H9 (cell line): ENCODE measurements at regions not wholly inside any gene's neighbourhood (a gene's known extent, or its start where the extent isn't known, plus 50 kb on each side); places are given as distances from the start of the nearest gene placed in this dataset.
"Not testable (repeated sequence)": the region's sequence is repeated elsewhere in the genome, so short reads cannot be mapped to it uniquely, and the experiment has no call there.

ENCODE experiments used
- DNase-seq: peaks from one replicate; pipeline ENCODE4 v3.0.0-alpha.2; 2017
- H2AFZ ChIP-seq: one replicate; pipeline ENCODE4 v1.6.1; 2013; ENCODE audit warnings: mild to moderate bottlenecking, low read length, control low read depth, moderate library complexity
- H2AK5ac ChIP-seq: 2 replicates; pipeline ENCODE4 v1.6.1; 2013; ENCODE audit warnings: low read length, control low read depth, mixed read lengths; ENCODE audit not compliant: insufficient read length
- H2BK120ac ChIP-seq: one replicate; pipeline ENCODE4 v1.6.1; 2013; ENCODE audit warnings: low read depth, mild to moderate bottlenecking, low read length, control low read depth, inconsistent platforms; ENCODE audit not compliant: poor library complexity, severe bottlenecking
- H2BK12ac ChIP-seq: 2 replicates; pipeline ENCODE4 v1.6.1; 2013; ENCODE audit warnings: low read length, control low read depth, mixed read lengths, low read depth; ENCODE audit not compliant: insufficient read length
- H2BK15ac ChIP-seq: 2 replicates; pipeline ENCODE4 v1.6.1; 2013; ENCODE audit warnings: low read depth, low read length, control low read depth
- H2BK20ac ChIP-seq: one replicate; pipeline ENCODE4 v1.6.1; 2013; ENCODE audit warnings: low read depth, mild to moderate bottlenecking, low read length, control low read depth, inconsistent platforms; ENCODE audit not compliant: poor library complexity, severe bottlenecking
- H2BK5ac ChIP-seq: 2 replicates; pipeline ENCODE4 v1.6.1; 2013; ENCODE audit warnings: low read length, control low read depth, mixed read lengths; ENCODE audit not compliant: insufficient read length
- H3K14ac ChIP-seq: 2 replicates; pipeline ENCODE4 v1.6.1; 2013; ENCODE audit warnings: low read length, control low read depth; ENCODE audit not compliant: insufficient read depth
- H3K18ac ChIP-seq: 2 replicates; pipeline ENCODE4 v1.6.1; 2013; ENCODE audit warnings: low read depth, mild to moderate bottlenecking, mixed read lengths, low read length, control low read depth; ENCODE audit not compliant: insufficient read length
- H3K23ac ChIP-seq: 2 replicates; pipeline ENCODE4 v1.6.1; 2013; ENCODE audit warnings: low read length, control low read depth, mixed read lengths, low read depth; ENCODE audit not compliant: insufficient read length
- H3K23me2 ChIP-seq: 2 replicates; pipeline ENCODE4 v1.6.1; 2013; ENCODE audit warnings: low read depth, mild to moderate bottlenecking, mixed read lengths, low read length, control low read depth; ENCODE audit not compliant: insufficient read length, poor library complexity, severe bottlenecking
- H3K27ac ChIP-seq: 2 replicates; pipeline ENCODE4 v1.5.1; 2013; ENCODE audit warnings: low read length, control low read depth, mixed read lengths, low read depth; ENCODE audit not compliant: insufficient read length
- H3K27me3 ChIP-seq: 2 replicates; pipeline ENCODE4 v1.6.1; 2013; ENCODE audit warnings: low read length, control low read depth, inconsistent platforms; ENCODE audit not compliant: insufficient read depth
- H3K4ac ChIP-seq: 2 replicates; pipeline ENCODE4 v1.6.1; 2013; ENCODE audit warnings: low read depth, mild to moderate bottlenecking, control low read depth, inconsistent platforms, low read length, moderate library complexity
- H3K4me1 ChIP-seq: 2 replicates; pipeline ENCODE4 v1.6.1; 2013; ENCODE audit warnings: low read length, control low read depth, inconsistent platforms; ENCODE audit not compliant: insufficient read depth
- H3K4me2 ChIP-seq: 2 replicates; pipeline ENCODE4 v1.6.1; 2013; ENCODE audit warnings: low read length, control low read depth, mixed read lengths; ENCODE audit not compliant: insufficient read length, insufficient read depth
- H3K56ac ChIP-seq: 2 replicates; pipeline ENCODE4 v1.6.1; 2013; ENCODE audit warnings: low read depth, mild to moderate bottlenecking, mixed read lengths, low read length, control low read depth; ENCODE audit not compliant: insufficient read length
- H3K79me1 ChIP-seq: 2 replicates; pipeline ENCODE4 v1.6.1; 2013; ENCODE audit warnings: low read depth, mild to moderate bottlenecking, moderate library complexity, low read length, control low read depth, inconsistent platforms; ENCODE audit not compliant: insufficient read depth, poor library complexity, severe bottlenecking
- H3K79me2 ChIP-seq: 2 replicates; pipeline ENCODE4 v1.6.1; 2013; ENCODE audit warnings: low read length, control low read depth, inconsistent platforms; ENCODE audit not compliant: insufficient read depth
- H3K9ac ChIP-seq: 2 replicates; pipeline ENCODE4 v1.6.1; 2013; ENCODE audit warnings: low read length, control low read depth, mixed read lengths; ENCODE audit not compliant: insufficient read length; ENCODE audit errors: extremely low read depth
- H3K9me3 ChIP-seq: one replicate; pipeline ENCODE4 v1.6.1; 2013; ENCODE audit warnings: low read depth, low read length, inconsistent platforms; ENCODE audit not compliant: control insufficient read depth
- H3T11ph ChIP-seq: one replicate; pipeline ENCODE4 v1.6.1; 2013; ENCODE audit warnings: mild to moderate bottlenecking, low read length, control low read depth, inconsistent platforms
- H4K20me1 ChIP-seq: one replicate; pipeline ENCODE4 v1.6.1; 2013; ENCODE audit not compliant: control insufficient read depth, insufficient read length, insufficient read depth
- H4K5ac ChIP-seq: 2 replicates; pipeline ENCODE4 v1.6.1; 2013; ENCODE audit warnings: low read depth, mild to moderate bottlenecking, mixed read lengths, low read length, control low read depth; ENCODE audit not compliant: insufficient read length
- H4K8ac ChIP-seq: replicated peaks from 2 replicates; pipeline ENCODE4 v1.6.1; 2013; ENCODE audit warnings: low read length, control low read depth, mixed read lengths, low read depth; ENCODE audit not compliant: insufficient read length
- H4K91ac ChIP-seq: 2 replicates; pipeline ENCODE4 v1.6.1; 2013; ENCODE audit warnings: low read depth, mild to moderate bottlenecking, moderate library complexity, mixed read lengths, low read length, control low read depth; ENCODE audit not compliant: insufficient read length
- H3K27ac Mint-ChIP-seq, 3 experiments: 2 replicates in 2 of 3; 3 replicates in 1 of 3; pipeline ENCODE4 v1.8.0; 2020 to 2021; ENCODE audit warnings: mixed read lengths in 3 of 3, mild to moderate bottlenecking in 1 of 3, moderate library complexity in 1 of 3
- H3K27me3 Mint-ChIP-seq: 2 replicates; pipeline ENCODE4 v1.8.0; 2021; ENCODE audit warnings: low read depth, mild to moderate bottlenecking, moderate library complexity, mixed read lengths
- H3K36me3 Mint-ChIP-seq, 3 experiments: 2 replicates in 2 of 3; 3 replicates in 1 of 3; pipeline ENCODE4 v1.8.0; 2020 to 2021; ENCODE audit warnings: low read depth in 3 of 3, mixed read lengths in 3 of 3; ENCODE audit not compliant: insufficient read depth in 1 of 3
- H3K4me1 Mint-ChIP-seq, 2 experiments: 2 replicates each; pipeline ENCODE4 v1.8.0; 2020; ENCODE audit warnings: mixed read lengths in 2 of 2
- H3K4me3 Mint-ChIP-seq, 2 experiments: 2 replicates in 1 of 2; 3 replicates in 1 of 2; pipeline ENCODE4 v1.8.0; 2020 to 2021; ENCODE audit warnings: mild to moderate bottlenecking in 2 of 2, mixed read lengths in 2 of 2, moderate library complexity in 1 of 2
- H3K9me3 Mint-ChIP-seq, 2 experiments: 2 replicates in 1 of 2; 3 replicates in 1 of 2; pipeline ENCODE4 v1.8.0; 2020; ENCODE audit warnings: mild to moderate bottlenecking in 2 of 2, mixed read lengths in 2 of 2, moderate library complexity in 1 of 2
- WGBS: extraction: QIAGEN DNeasy Blood & Tissue Kit; methylation state at CpG from one replicate; pipeline ENCODE4 v1.1.7; 2013; ENCODE audit warnings: missing lambda C conversion rate, low lambda C conversion rate, mixed read lengths; ENCODE audit not compliant: insufficient read length; ENCODE audit errors: extremely low coverage; 5-methylcytosine and 5-hydroxymethylcytosine counted together

DNA sequence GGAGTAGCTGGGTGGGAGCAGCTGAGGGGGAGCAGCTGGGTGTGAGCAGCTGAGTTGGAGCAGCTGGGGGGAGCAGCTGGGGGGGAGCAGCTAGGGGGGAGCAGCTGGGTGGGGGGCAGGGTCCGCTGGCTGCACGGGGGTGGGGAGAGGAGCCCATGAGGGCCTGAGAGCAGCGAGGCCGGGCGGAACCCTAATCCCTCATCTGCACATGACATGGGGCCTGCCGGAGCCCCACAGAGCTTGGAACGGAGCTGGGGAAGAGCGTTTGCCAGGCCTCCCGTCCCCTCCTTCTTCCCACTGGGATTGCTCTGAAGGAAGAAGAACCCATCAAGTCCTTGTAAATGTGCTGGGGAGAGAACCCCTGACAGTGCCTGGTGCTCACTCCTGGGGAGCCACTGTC is 83.2 kb upstream of the LPCAT1 start:
- H3K79me1 ChIP-seq, H3K18ac ChIP-seq, H3K23me2 ChIP-seq, H3K27ac ChIP-seq, H2BK15ac ChIP-seq, H2BK20ac ChIP-seq, H4K20me1 ChIP-seq, H2AFZ ChIP-seq, H3T11ph ChIP-seq, H3K4me2 ChIP-seq, H3K9me3 Mint-ChIP-seq, H3K14ac ChIP-seq, H2BK12ac ChIP-seq, H2BK5ac ChIP-seq, H3K4me1 ChIP-seq, H3K56ac ChIP-seq, H4K91ac ChIP-seq, H3K23ac ChIP-seq, H3K27me3 ChIP-seq, DNase-seq, H2AK5ac ChIP-seq, H3K9ac ChIP-seq, H3K9me3 ChIP-seq, H4K8ac ChIP-seq, H3K79me2 ChIP-seq, H3K4ac ChIP-seq, H4K5ac ChIP-seq, H2BK120ac ChIP-seq, H3K27me3 Mint-ChIP-seq: not testable (repeated sequence)
- Mint-ChIP-seq H3K36me3 (peaks cover 4 to 21% (median 11%) of the 10 kb centered on the region in 3 experiments; a peak in 6 of 7 replicates), H3K4me1 (peaks cover 40 to 41% of the 10 kb centered on the region in 2 experiments), H3K27ac (peak overlapping the region in 1 of 3 experiments; percentile 36; a peak in 1 of 7 replicates), H3K4me3 (peak overlapping the region; percentile 40 to 41; a peak in 3 of 5 replicates)
- no CpG with 5 or more reads among the region's 9 CpGs for WGBS

DNA sequence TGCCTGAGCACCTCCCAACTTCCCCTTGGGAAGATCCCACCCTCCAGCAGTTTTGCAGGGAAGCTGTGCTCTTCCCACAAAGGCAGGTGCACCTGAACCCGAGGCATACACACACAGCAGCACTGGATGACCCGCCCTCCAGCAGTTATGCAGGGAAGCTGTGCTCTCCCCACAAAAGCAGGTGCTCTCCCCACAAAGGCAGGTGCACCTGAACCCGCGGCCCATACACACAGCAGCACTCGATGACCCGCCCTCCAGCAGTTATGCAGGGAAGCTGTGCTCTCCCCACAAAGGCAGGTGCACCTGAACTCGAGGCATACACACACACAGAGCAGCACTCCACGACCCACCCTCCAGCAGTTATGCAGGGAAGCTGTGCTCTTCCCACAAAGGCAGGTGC is 80.2 kb upstream of the LPCAT1 start:
- H4K20me1 ChIP-seq, H3K9me3 Mint-ChIP-seq: not testable (repeated sequence)

More for the DNA sequence above, 80.2 kb upstream of the LPCAT1 start:
- H2AK5ac ChIP-seq, H2BK120ac ChIP-seq, H2BK5ac ChIP-seq, H2AFZ ChIP-seq, H3K56ac ChIP-seq, H4K8ac ChIP-seq, H3K79me1 ChIP-seq, H4K91ac ChIP-seq, H3K23me2 ChIP-seq, H3K79me2 ChIP-seq, H3K14ac ChIP-seq, H3K9me3 ChIP-seq, H3K4me1 ChIP-seq, H3K4me2 ChIP-seq, H3K36me3 Mint-ChIP-seq, H3T11ph ChIP-seq, H3K27me3 Mint-ChIP-seq, H2BK12ac ChIP-seq, H3K27me3 ChIP-seq, H3K23ac ChIP-seq, H2BK15ac ChIP-seq, H3K18ac ChIP-seq, H3K4ac ChIP-seq, H3K9ac ChIP-seq, H4K5ac ChIP-seq, H2BK20ac ChIP-seq, H3K27ac ChIP-seq, DNase-seq, H3K4me3 Mint-ChIP-seq: not testable (repeated sequence)
- peak overlapping the region in 1 of 3 experiments; percentile 56; a peak in 2 of 7 replicates for H3K27ac Mint-ChIP-seq
- no CpG with 5 or more reads among the region's 8 CpGs for WGBS
- H3K4me1 Mint-ChIP-seq, result peaks cover 52 to 56% of the 10 kb centered on the region in 2 experiments
